Brain microvascular endothelial cell (primary cell): ENCODE measurements at regions not wholly inside any gene's neighbourhood (a gene's known extent, or its start where the extent isn't known, plus 50 kb on each side); places are given as distances from the start of the nearest gene placed in this dataset.

Experiments
- DNase-seq: peaks from one replicate; pipeline ENCODE4 v3.0.0-alpha.2; 2020
- H3K27ac ChIP-seq: fragments of 250-450 bp; sonication (Bioruptor Pico); 2 replicates; pipeline ENCODE4 v1.5.1; 2020; ENCODE audit warnings: mild to moderate bottlenecking, moderate library complexity
- H3K27me3 ChIP-seq: fragments of 250-450 bp; sonication (Bioruptor Pico); replicated peaks from 2 replicates; pipeline ENCODE4 v1.5.1; 2020; ENCODE audit warnings: mild to moderate bottlenecking
- H3K36me3 ChIP-seq: fragments of 250-450 bp; sonication (Bioruptor Pico); replicated peaks from 2 replicates; pipeline ENCODE4 v1.5.1; 2020; ENCODE audit warnings: mild to moderate bottlenecking
- H3K4me3 ChIP-seq: 2 replicates; pipeline ENCODE4 v1.5.1; 2011; ENCODE audit warnings: low read depth, mild to moderate bottlenecking, control low read depth, low read length, moderate library complexity
- in situ Hi-C: cut with HindIII; loops from 2 replicates; pipeline ENCODE4 v1.10.0; 2017; ENCODE audit warnings: low sequenced_read_pairs, low pct_ligation_motif_present
- TF ChIP-seq, protein P1 (sequence below): IDR thresholded peaks from 2 replicates; pipeline ENCODE4 v1.5.1; 2011; ENCODE audit warnings: low read depth, mild to moderate bottlenecking, moderate library complexity, low read length, control low read depth, inconsistent platforms; ENCODE audit errors: missing control alignments

DNA sequence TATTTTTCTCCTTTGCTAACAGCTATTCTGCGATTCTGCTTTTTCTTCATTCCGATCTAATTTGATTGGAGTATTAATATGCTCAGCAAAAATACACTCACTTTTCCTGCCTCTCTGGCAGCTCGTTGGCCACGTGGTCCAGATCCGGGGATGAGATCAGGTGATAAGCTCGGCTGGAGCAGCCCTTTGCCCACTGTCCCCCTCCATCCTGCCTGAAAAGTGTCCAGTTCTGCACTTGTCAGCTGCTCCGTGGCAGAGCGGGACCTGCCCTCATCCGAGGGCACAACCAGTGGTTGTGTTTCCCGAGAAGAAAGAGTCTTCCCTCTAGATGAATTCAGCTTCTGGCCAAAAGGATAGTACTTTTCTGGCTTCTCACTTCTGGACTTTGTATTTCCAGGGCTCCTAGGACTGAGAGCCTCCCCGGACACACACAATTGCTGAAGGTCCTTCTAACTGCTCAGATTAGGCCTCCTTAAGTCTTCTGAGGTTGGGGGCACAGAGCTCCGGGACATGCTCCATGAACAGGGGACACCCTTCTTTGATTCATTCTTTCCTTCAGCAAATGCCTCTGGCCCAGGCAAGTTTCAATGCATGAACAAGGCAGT, 103.9 kb upstream of the ALDH1A3 start:
- TF ChIP-seq, protein P1, sequence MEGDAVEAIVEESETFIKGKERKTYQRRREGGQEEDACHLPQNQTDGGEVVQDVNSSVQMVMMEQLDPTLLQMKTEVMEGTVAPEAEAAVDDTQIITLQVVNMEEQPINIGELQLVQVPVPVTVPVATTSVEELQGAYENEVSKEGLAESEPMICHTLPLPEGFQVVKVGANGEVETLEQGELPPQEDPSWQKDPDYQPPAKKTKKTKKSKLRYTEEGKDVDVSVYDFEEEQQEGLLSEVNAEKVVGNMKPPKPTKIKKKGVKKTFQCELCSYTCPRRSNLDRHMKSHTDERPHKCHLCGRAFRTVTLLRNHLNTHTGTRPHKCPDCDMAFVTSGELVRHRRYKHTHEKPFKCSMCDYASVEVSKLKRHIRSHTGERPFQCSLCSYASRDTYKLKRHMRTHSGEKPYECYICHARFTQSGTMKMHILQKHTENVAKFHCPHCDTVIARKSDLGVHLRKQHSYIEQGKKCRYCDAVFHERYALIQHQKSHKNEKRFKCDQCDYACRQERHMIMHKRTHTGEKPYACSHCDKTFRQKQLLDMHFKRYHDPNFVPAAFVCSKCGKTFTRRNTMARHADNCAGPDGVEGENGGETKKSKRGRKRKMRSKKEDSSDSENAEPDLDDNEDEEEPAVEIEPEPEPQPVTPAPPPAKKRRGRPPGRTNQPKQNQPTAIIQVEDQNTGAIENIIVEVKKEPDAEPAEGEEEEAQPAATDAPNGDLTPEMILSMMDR = no peak
- no peak for DNase-seq
- in situ Hi-C loops = no loop called here
- no peaks in the 10 kb centered on the region for H3K27me3 ChIP-seq
- H3K4me3 ChIP-seq = no peak overlapping the region
- no peaks in the 10 kb centered on the region for H3K36me3 ChIP-seq
- H3K27ac ChIP-seq = no peak overlapping the region

DNA sequence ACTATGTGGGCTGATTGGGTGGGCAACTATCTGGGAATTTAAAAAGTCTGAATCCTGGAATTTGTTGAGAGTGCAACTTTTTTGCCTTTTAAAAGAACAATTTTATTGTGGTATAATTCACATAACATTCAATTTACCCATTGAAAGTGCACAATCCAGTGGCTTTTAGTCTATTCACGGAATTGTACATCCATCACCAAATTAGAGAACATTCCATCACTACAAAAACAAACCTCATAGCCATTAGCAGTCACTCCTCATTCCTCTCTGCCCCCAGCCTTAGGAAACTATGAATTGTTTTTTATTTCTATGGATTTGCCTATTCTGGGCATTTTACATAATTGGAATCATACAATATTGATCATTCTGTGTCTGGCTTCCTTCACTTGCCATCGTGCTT, 101.8 kb upstream of the ALDH1A3 start:
- Histone ChIP-seq H3K27ac (no peak overlapping the region), H3K27me3 (no peaks in the 10 kb centered on the region), H3K36me3 (no peaks in the 10 kb centered on the region), H3K4me3 (no peak overlapping the region)
- in situ Hi-C loops = no loop called here
- DNase-seq = no peak
- TF ChIP-seq, protein P1 = no peak

DNA sequence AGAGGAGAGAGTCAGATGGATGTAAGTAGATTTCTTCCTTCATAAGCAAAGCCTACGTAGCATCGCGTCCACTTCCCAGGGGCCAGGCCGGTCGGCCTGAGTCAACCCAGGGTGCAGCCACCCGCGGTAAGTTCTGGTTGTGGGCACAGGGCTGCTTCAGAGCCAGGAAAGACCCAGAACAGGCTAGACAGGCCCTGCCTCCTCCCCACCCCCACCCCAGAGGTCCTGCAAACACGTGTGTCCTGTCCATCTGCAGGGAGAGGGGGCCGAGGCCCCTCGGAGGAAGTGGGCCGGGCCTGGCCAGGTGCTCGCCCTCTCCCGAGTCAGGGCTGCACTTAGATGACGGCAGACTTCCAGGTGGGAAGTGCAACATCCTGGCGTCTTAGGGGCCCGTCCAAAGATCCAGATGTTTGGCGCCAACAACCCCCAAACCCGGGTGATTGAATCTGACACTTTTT, 100.8 kb upstream of the ALDH1A3 start:
- H3K36me3 ChIP-seq = no peaks in the 10 kb centered on the region
- DNase-seq = no peak
- no peak overlapping the region for H3K4me3 ChIP-seq
- TF ChIP-seq, protein P1 = no peak
- H3K27ac ChIP-seq = no peak overlapping the region
- H3K27me3 ChIP-seq = no peaks in the 10 kb centered on the region
- in situ Hi-C loops = no loop called here

DNA sequence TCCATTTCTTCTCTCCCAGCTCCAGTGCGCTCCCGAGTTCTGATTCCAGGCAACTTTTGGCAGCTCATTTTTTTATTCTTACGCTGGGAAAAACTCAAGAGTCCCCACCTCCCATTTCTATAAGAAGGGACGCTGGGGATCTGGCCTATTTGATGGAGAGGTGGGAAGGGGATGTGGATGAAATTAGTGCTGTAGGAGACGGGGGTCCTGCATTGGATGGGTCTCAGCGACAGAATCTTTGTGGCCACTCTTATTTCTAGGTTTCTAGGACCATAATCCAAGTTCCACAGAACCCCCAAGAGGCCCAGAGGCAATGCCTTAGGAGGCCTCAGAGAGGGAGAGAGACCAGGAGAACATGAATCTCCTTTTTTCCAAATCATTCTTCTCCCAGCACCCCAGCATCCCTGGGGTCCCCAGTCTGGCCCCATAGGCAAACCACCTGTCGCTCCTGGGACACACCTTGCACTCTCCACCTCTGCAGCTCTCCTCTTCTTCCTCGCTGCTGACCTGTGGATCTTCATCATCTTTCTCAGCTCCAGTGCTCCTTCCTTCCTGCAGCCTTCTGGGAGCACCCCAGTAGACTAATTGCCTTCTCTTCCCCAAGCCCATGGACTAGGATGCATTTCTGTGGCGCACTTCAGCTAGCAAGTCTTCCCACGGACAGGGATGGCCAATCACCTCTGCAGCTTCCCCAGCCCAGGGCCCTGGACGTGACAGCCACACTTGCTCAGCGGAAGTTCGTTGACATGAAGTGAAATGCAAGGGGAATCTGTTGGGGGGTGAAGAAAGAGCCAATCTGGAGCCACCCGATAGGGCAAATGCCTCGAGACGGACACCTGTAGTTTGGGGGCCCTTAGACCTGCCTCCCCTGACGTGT, 100.1 kb upstream of the ALDH1A3 start:
- H3K36me3 ChIP-seq = no peaks in the 10 kb centered on the region
- H3K4me3 ChIP-seq = no peak overlapping the region
- DNase-seq = no peak
- H3K27ac ChIP-seq = no peak overlapping the region
- no peaks in the 10 kb centered on the region for H3K27me3 ChIP-seq
- TF ChIP-seq, protein P1 = no peak
- in situ Hi-C loops = no loop called here

DNA sequence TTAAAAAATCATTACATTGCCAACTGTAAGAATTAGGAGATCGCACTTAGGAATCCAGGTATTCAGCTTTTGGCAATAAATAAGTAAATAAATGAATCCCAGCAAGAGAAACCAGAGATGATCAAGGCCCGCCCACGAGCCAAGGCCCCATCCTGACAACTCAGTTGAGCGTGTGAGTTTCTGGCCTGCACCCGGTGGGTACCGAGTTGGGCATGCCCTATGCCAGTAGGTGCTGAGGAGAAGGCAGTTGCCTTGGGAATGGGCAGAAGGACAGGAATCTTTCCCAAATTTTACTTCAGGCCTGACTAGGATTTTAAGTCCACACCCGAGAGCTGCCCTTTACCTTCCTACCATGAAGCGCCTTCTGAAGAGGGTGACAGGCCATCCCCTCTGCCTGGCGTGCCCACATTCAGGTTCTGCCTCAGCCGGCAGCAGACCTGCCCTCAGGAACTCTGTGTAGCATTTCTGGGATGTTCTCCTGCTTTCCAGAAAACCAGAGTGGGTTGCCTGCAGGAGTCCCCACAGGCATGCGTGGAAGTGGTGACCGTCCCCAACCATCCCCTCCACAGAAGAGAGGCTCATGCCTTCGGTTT, 99.3 kb upstream of the ALDH1A3 start:
- DNase-seq = no peak
- in situ Hi-C loops = no loop called here
- no peaks in the 10 kb centered on the region for H3K36me3 ChIP-seq
- H3K27me3 ChIP-seq = no peaks in the 10 kb centered on the region
- H3K27ac ChIP-seq = no peak overlapping the region
- no peak overlapping the region for H3K4me3 ChIP-seq
- TF ChIP-seq, protein P1 = no peak
